Fibroblast of the conjunctiva (primary cell): ENCODE measurements at regions not wholly inside any gene's neighbourhood (a gene's known extent, or its start where the extent isn't known, plus 50 kb on each side); places are given as distances from the start of the nearest gene placed in this dataset.

Source experiments
- DNase-seq: peaks from one replicate; pipeline ENCODE4 v3.0.0-alpha.2; 2010; ENCODE audit warnings: low read depth

DNA sequence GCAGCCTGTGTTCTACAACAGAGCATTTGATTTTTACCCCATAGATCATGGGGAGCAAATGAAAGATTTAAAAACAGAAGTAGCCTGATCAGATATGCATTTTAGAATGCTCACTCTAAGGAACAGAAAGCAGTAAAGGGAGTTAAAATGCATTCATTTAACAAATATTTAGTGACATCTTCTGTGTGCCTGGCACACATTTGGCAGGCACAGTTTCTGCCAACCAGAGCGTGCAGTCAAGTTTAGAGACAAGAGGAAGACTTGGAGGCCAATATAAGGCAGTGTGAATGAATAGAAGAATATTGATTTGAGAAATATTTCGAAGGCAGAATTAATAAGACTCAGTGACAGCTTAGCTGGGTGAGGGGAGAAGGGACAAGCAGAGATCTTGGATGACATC lies 210.1 kb downstream of the KDR start:
- no peak for DNase-seq

DNA sequence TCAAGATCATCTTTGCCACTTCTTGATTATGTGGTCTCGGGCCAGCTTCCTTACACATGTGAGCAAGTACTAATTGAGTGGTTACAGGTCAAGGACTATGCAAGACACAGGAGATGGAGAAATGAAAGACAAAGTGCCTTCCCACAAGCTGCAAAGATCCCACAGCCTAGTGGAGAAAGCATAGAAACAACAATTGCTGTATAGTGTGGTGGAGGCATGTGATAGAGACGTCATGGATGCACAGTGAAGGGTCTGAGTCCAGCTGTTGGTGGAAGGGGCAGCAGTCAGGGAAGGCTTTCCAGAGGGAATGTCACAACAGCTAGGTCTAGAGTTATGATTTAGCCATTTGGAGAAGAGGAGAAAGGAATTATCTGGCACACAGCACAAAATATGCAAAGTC lies 210.6 kb downstream of the KDR start:
- no peak for DNase-seq

DNA sequence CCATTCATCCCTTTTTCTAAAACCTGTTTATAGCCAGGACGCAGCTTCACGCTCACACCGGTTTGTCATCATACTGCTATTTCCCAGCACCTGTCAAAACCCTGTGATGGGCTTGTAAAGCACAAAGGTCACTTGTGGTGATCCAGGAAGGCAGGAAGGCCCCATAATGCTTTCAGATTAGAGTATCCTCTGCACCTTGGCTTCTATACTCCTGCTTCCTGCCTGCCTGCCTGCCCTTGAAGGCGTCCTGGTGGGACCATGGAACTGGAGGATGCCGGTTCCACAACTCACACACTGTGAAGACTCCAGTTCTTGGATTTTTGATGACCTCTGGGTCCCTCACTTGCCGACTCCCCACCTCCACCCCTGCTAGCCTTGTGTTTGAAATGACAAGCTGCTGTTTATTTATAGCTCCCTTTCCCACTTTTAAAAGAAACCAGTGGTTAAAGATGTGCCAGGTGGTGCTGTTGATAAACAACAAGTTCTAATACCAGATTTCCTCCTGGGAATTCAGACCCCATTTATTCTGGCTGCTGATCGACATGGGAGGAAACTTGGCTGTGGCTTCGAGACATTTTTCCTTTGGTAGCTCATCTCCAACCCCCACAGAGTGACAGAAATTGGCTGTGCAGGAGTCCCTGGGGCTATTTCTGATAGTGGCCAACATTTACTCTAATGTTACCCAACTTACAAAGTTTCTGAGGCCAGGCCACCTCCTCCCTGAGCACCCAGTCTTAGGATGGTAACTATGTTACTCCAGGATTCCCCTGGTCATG lies 211.5 kb downstream of the KDR start:
- no peak for DNase-seq

DNA sequence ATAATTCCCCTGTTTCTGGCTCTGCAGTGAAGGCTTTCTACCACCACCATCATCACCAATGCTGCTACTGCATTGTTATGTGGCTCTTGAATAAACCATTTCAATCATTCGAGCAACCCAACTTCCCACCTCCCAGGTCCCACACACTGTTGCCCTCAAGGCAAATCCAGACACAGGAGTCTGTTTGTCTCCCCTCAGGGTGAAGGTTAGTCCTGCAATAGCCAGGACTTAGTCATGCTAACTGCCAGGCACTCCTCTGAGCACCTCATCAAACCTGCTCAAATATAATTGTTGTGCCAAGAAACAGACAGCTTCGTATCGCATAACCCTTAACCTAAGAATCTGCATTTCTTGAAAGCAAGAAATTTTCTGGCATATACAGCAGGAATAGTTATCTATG lies 213.2 kb downstream of the KDR start:
- no peak for DNase-seq

DNA sequence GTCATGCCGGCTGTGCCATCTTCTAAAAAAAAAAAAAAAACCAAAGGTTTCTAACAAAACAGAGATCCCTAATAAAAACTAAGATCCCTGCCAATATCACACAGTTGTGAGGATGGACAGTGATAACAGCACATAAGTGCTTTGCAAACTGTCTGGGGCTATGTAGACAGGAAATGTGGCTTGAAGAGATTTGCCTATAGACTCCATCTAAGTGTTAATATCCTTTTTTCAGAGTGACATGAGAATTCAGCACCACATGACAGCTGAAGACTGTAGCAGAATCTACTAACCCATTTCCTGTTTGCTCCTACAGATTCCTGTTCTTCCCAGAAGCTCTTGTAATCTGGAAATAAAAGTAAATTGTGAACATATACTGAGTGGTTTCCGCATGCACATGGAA lies 215.4 kb downstream of the KDR start:
- no peak for DNase-seq

DNA sequence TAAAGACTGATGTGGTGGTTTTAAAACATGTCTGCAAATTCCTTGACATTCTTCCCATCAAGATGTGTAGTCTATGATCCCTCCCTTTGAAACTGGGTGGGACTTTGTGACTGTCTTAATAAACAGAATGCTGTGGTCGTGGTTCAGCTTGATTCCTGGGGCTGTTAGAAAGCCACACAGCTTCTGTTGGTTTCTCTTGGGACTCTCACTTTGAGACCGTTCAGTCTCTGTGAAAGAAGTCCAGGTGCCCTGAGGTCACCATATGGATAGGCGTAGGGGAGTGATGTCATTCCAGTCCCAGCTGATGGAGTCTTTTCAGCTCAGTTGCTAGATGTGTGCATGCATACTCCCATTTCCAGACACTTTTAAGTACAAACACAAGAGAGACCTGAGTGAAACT lies 216.6 kb downstream of the KDR start:
- no peak for DNase-seq

DNA sequence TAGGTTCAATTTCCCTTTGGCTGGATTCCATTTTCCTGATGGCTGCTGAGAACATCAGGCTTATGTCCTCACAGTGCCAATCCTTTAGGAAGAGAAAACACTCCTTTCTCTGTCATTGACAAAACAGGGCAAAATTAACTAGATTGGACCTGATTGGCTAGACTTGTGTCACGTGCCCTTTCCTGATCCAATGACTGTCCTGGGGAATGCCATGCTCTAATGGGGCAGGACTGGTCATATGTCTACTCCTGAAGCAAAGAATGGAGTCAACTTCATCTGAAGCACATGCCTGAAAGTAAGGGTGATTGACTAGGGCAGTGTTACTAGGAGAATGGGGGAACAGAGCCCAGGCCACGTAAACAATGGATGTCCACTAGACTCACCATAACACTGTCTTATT lies 220.4 kb downstream of the KDR start:
- no peak for DNase-seq

DNA sequence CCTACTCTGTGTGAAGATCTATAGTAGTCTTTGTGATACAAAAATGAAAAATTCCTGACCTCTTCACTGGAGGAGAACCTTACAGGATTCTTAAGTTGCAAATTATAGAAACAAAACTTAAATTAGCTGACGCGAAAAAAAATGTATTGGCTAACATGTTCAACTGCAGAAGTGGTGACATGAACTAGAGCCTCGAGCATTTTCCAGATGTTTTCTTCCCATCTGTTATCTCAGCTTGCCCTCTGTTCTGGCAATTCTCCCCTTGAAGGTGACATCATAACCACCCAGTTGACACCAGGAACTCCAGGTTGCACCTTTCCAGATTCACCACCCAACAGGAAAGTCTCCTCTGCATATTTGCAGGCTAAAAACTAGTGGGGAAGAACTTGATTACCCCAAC lies 222.4 kb downstream of the KDR start:
- DNase-seq: no peak

DNA sequence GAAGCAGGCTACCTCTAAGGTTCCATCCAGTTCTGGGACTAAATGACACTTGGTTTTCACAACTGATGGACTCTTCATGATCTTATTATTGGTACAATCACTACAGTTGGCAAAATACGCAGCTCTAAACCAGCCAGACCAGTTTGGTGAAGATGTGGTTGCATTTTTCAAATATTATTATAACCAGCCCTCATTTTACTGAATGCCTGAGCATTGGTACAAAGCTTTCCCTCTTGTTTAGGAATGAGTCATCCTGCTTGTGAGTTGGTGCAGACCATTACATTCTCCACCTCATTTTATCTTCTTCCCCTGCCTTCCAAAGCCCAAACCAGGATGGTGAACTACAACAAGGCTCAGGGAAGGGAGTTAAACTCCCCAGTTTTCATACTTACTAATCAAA lies 223.1 kb downstream of the KDR start:
- no peak for DNase-seq

DNA sequence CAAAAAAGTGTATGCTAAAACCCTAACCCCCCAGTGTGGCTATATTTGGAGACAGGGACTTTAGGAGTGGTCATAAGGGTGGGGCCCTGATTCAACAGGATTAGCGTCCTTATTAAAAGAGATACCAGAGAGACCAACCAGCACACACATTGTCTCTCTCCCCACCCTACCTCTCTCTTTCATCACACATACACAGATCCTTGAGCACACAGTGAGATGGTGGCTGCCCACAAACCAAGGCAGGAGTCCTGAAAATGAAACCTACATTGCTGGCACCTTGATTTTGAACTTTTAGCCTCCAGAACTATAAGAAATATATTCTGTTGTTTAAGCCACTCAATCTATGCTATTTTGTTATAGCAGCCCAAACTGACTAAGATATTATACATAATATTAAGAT lies 224.2 kb downstream of the KDR start:
- no peak for DNase-seq

DNA sequence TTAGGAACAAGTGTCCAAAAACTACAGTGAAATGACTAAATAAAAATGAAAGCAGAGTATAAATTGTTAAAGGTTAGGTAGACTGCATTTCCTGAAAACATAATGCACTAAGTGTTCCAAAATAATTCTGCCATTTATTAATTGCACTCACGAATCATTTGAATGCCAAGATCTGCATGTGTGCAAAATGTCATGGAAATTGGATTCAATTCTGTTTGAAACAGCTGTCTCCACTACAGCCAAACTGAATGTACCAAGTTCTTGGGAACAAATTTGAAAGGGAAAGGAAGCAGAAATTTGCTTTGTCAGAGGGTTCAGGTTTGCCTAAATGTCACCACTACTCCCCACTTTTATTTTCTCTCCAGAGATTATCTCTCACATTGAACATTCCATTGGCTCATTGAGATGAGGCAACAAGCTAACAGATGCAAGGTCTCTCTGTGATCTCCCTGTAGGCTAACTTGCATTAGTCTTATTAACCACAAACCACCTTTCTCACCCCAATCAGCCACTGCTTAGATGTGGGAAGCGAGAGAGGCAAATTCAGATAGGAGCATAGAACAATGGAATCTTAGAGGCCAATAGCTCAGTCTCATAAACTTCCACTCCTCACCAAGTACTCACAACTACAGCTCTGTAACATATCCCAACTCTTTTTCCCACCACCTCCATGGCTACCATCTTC lies 226.6 kb downstream of the KDR start:
- DNase-seq: no peak

DNA sequence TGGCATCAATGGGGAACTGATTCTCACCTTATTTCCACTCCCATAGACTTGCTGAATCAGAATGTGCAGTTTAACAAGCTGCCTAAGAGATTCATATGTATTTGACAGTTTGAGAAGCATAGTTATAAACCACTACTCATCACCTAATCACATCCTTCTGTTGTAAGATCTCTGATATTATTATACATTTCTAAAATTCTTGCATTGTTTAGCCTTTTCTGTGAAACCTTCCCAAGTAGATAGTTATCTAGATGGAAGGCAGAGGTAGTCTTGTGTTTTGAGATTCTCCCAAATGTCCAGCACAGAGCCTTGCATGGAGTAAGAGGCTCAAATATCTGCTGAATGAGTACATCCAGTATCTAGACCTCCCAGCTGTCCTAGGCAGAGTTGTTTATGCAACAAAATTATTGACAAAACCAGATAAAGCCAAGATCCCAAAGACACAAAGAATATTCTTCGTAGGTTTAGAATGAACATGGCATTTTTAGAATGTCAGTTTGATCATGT lies 227.3 kb downstream of the KDR start:
- no peak for DNase-seq

DNA sequence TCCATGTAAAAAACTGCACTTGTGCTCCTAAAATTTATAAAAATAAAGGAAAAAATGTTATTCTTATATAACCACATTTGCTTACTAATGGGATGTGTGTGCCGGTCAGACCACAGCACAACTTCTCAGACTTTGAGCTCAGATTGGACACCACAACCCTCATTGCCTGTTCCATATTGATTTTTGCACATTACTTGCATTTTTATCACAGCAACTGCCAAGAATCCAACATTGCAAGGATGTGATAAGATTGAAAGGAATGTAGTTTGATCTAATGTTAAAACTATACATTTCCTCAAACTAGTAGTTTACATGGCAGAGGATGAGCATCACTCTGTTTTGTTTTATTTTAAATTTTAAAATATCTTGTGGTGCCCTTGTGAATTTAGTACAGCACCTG lies 227.8 kb downstream of the KDR start:
- DNase-seq: no peak

DNA sequence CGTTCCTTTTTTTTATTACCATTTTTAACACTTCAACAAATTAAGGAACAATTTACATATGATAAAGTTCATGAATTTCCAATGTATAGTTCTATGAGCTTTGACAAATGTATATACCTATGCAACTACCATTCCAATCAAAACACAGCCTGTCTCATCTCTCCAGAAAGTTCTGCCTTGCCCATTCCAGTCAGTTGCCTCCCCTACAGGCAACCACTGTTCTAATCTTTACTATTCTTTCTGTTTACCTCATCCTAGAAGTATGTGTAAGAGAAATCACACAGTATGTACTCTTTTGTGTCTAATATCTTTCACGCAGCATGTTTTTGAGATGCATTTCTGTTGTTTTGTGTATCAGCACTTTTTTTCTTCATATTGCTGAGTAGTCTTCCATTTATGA lies 224.9 kb downstream of the KIT start:
- no peak for DNase-seq

DNA sequence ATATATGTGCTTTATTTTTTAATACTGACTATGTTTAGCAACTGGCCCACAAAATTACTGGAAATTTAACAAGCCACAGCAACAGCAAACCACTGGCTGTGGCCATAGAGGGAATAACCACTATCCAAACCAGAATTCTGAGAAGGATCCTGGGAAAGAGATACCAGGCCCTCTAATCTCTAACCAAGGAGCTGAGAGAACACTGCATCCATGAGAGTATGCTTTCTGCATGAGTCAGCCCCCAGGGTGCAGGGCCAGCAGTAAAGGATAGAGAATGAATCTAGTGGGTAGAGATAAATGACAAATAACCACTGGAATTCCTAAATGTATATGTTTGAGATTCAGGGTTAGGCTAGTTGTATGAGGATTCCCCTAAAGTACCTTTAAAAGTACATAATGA lies 221.8 kb downstream of the KIT start:
- DNase-seq: no peak

DNA sequence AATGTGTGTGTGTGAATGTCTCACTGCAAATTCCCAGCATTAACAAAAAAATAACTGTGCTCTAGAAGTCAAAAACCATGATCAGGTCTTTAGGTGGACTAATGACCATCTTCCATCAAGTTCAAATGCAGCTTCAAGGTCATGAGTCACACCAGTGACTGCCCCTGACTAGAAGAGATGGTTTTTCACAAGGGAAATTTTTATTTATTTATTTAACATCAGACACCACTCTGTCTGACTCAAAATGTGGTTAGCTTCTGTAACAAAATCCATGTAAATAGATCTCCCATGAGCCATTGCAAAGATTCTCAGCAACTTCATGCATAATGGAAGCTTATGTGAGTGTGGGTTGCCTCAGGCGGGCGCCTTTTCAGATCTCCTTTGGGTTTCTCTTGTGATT lies 219.2 kb downstream of the KIT start:
- no peak for DNase-seq

DNA sequence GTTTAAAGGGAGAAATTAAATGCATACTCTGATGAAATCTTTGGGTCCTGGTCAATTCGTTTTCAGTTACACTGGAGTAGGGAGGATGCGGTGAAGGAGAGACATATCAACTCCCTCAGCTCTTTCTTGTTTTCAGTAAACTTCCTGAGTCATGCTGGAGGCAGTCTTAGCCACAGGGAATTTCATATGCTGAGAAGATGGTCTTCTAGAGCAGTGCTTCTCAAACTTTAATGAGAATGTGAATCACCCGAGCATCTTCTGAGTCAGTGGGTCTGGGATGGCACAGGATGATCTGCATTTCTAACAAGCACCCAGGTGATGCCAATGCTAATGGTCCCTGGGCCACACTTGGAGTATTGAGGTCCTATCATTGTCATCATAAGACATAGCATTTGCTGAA lies 214.5 kb downstream of the KIT start:
- no peak for DNase-seq

DNA sequence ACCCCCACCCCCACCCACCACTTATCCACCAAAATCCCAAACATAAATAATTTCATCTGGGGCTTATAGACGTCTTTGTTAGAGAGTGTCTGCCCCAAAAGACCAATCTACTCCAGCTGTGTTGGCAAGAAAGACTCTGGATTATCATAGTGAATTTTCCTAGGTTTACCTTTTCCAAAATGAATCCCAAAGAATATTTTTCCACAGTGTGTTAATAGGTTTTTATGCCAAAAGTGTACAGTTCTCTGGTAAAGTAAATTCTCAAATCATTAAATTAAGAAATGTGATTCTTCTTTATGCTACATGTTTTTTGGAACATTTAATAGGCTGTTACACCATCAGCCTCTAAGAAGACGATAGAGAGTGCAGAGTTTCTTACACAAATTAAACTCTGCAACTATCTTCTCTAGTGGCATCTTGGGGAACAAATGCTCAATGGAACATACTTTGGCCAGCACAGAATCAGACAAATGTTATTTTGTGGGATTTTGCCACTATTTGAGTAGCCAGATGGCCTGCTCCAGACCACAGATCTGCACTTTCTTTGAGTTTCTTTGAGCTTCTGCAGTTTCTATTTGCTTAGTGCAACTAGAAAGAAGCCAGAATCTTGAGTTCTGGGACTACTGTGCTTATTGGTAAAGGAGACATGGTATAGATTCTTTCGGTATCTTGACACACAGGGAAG lies 206.0 kb downstream of the KIT start:
- no peak for DNase-seq

DNA sequence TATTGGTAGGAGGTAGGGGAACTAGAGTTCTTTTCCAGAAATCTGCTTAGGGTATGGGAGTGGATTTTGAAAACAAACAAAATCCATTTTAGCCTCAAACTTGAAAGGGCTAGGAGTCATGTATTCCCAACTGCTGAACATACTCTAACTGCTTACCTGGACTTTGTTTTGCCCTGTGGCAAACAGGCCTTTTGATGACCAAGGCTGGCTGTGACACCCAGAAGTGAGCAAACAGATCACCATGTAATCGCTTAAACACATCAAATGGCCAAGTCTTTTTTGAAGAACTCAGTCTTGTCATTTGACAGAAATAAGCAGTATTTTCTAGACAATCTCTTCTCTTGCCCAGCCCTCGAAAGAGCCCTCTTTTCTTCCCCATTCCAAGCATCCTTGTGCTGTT lies 203.4 kb downstream of the KIT start:
- DNase-seq: no peak

DNA sequence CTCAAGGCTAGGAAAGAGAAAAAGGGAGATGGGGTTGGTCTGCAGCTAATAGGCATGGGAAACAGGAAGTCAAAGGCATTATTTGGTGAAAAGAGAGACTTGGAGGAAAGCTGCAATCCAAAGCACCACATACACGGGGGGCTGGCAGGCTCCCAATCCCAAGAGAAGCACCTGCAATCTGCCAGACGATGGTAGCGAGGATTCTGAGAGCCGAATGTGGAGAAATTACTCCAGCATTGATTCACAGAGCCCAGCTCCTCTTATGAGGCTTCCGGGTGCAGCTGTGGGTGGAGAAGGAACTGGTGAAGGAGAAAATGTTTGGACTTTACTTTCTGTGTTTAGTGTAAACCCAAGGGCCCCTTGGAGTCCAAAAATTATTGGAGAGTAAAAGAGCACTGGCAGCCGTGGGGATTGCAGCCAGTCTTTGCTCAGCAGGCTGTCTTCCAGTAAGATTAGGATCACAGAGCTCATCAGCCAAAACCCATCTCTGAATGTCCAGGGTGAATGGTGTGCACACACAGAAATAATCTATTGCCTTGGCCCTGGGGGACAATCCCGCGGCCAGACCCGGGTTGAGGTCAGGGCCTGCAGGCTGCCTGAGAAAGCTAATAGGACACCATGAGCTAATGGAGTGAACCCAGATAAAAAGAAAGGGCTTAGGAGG lies 197.6 kb downstream of the KIT start:
- DNase-seq: no peak

DNA sequence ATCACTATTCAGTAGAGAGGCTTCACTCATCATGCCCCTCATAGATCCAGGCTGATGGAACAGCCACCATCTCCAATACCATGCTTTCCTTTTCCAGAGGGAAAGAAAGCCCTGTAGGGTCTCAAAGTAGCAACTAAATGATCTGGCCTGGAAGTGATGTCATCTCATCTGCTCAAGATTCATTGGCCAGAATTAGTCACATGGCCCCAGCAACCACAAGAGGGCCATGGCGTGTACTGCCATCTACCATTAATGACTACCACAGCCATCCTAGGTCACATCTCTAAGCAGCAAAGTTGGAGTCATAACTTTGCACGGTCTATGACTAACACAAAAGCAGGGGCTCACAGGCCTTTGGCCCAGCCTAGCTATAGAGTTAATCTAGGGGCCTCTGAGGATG lies 194.8 kb downstream of the KIT start:
- DNase-seq: no peak

DNA sequence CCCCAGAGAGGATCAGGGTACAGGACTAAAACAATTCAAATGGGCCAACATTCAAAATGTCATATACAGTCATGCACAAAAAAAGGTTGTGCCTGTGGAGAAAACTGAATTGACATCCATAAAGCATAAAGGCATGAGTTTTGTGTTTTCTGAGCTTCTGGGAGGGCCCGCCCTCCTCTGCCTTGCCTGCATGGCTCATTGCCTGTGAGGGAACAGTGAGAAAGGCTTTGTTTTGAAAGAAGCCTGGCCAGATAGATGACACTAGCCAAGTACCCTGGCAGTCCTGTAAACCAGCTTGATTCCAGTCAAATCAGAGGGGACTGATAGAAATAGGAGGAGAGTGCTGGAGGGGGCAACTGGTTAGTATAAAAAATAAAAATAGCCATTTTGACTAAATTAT lies 194.3 kb downstream of the KIT start:
- DNase-seq: no peak

DNA sequence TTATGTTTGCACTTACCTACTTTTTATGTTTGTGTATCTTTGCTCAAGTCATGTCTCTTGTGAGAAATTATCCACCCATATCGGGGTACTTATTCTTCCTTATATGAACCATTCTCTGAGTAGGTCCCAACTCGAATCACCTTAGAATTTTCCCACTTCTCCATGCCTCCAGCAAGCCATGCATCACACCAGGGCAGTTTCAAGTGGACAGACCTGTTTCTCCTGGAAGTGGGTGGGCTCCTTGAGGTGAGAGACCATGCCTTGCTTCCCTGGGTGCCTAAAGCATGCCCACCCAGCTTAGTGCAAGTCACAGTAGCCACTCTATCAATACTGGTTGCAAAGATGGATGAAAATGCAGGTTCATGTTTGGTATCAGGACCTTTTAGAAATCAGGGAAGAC lies 187.2 kb downstream of the KIT start:
- DNase-seq: no peak
